DMS 273 (cell line): ENCODE measurements at regions not wholly inside any gene's neighbourhood (a gene's known extent, or its start where the extent isn't known, plus 50 kb on each side); places are given as distances from the start of the nearest gene placed in this dataset.
"Not testable (repeated sequence)": the region's sequence is repeated elsewhere in the genome, so short reads cannot be mapped to it uniquely, and the experiment has no call there.

Experiments
- DNase-seq: peaks from one replicate; lab custom pipeline; 2025; ENCODE audit not compliant: unreplicated experiment; lab: John Stamatoyannopoulos, UW

DNA sequence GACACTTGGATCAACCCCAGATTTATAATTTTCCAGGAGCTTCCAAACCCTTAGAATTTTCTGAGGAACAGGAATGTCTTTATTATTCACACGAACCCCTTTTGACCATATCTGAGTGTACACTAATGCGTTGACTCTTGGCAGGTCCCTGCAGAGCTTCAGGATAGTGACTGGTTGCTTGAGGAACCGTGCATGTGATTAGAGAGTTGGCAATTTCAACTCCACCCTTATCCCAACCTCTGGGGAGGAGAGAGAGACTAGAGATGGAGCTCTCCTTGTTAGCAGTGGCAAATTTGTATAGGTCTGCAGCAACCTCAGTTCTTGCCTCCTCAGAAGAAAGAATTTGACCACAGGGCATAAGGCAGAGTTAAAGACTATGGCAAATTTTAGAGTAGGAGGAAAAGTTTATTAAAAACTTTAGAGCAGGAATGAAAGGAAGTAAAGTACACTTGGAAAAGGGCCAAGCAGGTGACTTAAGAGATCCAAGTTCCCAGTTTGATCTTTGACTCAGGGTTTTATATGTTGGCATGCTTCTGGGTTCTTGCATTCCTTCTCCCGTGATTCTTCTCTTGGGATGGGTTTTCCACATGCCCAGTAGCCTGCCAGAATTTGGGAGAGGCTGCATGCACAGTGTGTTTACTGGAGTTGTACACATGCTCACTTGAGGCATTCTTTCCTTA lies 93.8 kb upstream of the ETV3 start:
- no peak for DNase-seq

GRCh38 chr1:157230500-157230899 lies 92.3 kb upstream of the ETV3 start:
- no peak for DNase-seq

DNA sequence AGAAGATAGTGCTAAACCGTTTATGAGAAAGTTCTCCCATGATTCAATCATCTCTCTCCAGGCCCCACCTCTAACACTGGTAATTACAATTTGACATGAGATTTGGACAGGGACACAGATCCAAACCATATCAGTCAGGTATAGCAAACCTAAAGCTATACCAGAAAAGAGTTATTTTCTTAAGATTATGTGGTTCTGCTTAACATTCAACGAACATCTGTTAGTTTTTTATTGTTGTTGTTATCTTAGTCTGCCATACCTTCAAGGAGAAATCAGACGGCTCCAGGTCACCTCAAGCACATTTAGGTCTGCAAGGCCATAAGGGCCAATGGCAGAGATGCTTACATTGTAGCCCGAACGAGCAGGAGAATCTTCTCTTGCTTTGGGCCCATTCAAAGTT lies 89.5 kb upstream of the ETV3 start:
- DNase-seq = no peak

DNA sequence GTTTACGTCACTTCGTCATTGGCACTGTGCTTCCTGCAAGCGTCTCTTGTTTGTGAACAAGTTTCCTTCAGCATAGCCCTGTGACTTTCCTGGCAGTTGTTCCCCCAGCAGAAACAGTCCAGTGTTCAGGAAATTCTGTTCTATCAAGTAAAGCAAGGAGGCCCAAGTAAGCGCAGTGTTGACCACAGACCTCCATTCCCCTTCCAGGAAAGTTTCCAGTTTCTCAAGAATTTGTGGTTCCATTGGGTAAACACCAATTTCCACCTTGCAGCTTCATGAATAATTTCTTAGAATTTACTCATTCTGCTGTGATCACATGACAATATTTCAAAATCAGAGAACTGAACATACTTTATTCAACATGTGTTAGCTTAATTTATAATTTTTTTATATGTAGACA lies 88.5 kb upstream of the ETV3 start:
- DNase-seq = no peak

- DNase-seq = no peak
Measured at GRCh38 chr1:157219600-157219999, 81.4 kb upstream of the ETV3 start.

DNA sequence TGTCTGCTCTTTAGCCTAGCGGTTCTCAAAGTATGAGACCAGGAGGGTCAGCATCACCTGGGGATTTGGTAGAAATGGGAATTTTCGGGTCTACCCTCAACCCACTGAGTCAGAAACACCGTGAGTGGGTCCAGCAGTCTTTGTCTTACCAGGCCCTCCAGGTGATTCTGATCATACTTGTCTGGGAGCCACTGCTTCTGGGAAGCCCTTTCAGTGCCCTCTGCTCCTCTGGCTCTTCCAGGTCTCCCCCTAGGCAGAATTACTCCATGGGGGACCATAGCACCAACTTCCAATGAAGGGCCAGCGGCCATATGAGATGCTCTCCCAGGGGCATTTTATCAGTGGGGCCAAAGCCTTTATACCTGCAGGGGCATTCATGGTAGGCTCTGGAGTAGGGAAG lies 81.0 kb upstream of the ETV3 start:
- no peak for DNase-seq

DNA sequence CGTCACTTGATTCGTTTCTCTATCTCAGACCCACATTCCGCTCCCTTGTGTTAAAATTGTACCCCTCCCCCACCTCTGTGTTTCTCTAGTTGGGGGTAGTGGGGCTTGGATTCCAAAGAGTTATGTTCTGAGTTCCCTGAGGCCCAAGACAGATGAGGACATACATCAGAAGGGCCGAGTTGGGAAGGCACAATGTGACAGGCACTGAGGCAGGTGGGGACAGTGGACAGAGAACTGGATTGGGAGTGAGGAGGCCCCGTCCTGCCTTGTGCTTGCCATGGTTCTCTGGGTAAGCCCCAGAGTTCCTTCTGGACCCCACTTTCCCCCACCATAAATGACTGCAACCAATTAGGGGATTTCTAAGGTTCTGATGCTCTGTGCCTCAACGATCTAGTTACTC lies 80.5 kb upstream of the ETV3 start:
- no peak for DNase-seq

GRCh38 chr1:157217486-157217885 lies 79.3 kb upstream of the ETV3 start:
- DNase-seq = no peak

GRCh38 chr1:157213836-157214235 lies 75.6 kb upstream of the ETV3 start:
- DNase-seq = no peak

GRCh38 chr1:157209514-157209913 lies 71.3 kb upstream of the ETV3 start:
- no peak for DNase-seq

DNA sequence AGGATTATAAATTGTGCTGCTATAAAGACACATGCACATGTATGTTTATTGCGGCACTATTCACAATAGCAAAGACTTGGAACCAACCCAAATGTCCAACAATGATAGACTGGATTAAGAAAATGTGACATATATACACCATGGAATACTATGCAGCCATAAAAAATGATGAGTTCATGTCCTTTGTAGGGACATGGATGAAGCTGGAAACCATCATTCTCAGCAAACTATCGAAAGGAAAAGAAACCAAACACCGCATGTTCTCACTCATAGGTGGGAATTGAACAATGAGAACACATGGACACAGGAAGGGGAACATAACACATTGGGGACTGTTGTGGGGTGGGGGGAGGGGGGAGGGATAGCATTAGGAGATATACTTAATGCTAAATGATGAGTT lies 67.8 kb upstream of the ETV3 start:
- DNase-seq = not testable (repeated sequence)

DNA sequence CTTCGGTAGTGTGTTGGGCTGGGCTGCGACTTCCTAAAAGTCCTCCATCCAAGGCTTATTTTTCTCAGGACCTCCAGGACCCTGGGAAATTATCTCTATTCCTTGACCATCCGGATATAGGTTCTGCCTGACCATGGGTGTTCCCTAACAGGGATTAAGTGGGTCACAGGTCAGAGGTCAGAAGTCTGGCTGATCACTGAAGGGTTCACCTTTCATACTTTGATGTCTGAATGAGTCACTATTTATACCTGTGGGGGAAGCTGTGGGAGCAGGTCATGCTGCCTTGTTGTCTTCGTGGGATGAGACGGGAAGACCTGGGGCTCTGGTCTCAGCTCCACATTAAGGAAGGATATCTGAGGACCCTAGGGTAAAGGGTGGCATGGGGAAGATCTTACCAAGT lies 65.0 kb upstream of the ETV3 start:
- no peak for DNase-seq

DNA sequence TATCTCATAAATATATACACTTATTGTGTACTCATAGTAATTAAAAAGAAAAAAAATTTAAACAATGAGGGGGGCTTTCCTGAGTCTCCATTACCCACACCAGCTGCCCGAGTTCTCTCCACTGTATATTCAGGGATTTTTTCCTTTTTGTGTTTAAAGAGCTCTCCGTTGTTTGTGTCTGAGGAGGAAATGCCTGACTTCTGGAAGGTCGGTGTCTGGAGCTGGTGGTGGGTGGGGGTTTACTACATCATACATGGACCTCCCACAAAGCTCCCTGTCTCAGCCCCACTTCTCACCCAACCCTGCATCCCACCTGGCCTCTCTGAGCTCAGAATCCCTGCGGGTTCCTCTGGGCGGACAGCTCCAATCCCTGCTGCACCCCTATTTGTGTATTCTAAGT lies 64.1 kb upstream of the ETV3 start:
- no peak for DNase-seq

GRCh38 chr1:157201767-157202166 lies 63.6 kb upstream of the ETV3 start:
- DNase-seq = no peak

GRCh38 chr1:157200451-157200850 lies 62.3 kb upstream of the ETV3 start:
- no peak for DNase-seq

DNA sequence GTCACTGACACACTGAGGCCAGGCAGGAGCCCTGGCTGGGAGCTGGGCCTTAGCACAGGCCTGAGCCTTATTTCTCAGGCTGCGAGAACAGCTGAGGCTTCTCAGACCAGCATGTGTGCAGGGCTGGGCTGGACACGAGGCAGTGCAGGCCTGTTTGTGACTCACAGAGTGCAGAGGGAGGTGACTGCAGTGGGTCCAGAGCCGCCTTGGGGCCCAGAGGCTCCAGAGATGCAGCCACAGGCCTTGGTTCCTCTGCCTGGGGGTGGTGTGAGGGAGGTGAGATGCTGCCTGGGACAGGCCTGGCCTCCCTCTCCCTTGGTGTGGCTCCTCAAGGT lies 61.2 kb upstream of the ETV3 start:
- no peak for DNase-seq

- no peak for DNase-seq
Measured at GRCh38 chr1:157198619-157199420, 60.6 kb upstream of the ETV3 start.

DNA sequence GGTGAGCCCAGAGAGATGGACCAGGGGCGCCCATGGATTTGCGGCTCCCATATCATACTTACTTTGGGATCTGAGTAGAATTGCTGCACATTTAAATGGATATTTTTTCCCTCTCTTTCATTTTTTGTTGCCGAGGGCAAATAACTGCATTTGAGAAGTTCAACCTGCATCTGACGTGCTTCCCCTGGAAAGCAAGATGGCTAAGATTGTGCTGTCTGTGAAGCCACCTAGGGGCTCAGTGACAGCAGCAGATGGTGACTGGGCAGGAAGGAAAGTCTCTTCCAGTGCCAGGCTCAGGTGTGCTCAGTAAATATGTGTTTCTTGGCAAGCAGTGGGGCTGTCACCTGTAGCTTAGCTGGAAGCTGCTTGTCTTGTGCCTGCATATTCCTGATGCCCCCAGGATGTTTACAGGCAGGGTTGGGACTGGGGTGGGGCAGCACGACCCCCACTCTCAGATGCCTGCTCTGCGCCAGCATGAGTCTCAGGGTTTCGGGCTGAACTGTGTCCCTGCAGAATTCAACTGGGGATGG lies 59.8 kb upstream of the ETV3 start:
- DNase-seq = no peak

DNA sequence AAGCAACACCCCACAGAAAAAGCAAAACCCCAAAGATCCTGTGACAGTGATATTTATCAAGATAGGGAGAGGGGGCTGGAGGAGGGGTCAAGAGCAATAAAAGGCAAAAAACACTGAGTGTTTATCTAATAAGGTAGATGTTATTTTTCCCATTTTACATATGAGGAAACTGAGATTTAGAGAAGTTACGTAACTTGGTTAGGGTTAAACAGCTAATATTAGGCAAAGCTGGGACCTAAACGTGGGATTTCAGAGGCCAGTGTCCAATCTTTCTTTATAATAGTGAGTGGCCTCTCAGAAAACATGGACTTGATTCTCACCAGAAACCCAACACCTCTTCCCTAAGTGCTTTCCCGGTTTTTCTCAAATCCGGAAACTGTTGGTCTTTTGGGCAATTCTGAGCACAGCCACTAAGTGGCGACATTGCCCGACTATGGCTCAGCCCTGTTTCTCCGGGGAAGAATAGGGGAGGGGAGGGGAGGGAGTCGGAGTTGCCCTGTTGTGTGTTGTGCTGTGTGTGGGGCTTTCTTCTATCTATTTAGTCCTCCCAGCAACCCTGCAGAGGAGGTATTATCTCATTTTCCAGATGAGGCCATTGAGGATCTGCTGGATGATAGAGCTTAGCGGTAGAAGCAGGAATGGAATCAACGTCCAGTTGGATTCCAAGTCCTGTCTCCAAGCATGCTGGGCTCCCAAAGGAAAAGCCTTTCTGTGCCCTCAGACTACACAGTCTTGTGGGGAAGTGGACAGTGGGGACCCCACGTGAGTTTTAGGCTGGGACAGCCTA lies 58.7 kb upstream of the ETV3 start:
- DNase-seq = peak; percentile 54

- DNase-seq = no peak
Measured at GRCh38 chr1:157196245-157196543, 58.0 kb upstream of the ETV3 start.

DNA sequence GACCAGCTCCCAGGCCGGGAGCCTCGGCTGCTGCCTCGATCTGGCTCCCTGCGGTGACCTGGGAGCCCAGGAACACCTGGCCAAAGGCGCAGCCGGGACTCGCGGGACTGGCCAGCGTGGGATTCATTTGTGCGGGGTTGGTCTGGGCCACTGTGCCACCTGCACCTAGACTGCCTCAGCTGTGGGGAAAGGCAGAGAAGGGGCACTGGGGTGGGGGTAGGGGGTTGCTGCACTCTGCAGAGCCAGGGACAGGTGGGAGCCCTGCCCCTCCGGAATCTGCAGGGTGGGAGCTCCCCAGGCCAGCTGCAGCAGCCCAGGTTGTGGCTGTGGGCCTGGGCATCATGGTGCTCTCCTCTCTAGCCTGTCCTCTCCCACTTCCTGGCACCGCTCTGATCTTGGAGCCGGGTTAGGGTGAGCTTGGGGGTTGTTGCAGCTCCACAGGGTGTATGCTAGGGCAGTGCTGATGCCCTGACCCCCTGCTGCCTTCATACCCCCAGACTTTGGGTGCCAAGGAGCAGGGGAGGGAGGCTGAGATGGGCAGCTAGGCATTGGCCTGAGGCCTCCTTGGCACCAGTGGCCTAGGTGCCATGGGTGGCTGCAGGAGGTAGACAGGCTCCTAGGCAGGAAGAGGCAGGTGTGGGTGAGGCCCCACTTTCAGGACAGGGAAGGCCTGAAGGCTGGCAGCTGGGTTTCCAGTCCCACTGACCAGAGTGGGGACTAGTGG lies 57.5 kb upstream of the ETV3 start:
- no peak for DNase-seq
